Activated naive CD4-positive, alpha-beta T cell treated with anti-CD3 and anti-CD28 coated beads, Interleukin-2, amount 50 U/mL, for 72 hours (primary cell): ENCODE measurements at regions not wholly inside any gene's neighbourhood (a gene's known extent, or its start where the extent isn't known, plus 50 kb on each side); places are given as distances from the start of the nearest gene placed in this dataset.

ENCODE experiments used
- ATAC-seq, 2 donors: fragments of 150-1000 bp; cut with Tn5 transposase; 2 replicates each; pipeline ENCODE4 v1.10.0; 2021; ENCODE audit warnings: mild to moderate bottlenecking in 2 of 2, moderate library complexity in 2 of 2
- DNase-seq, 2 donors: peaks; one replicate each; pipeline ENCODE4 v3.0.0; 2021 to 2022; ENCODE audit warnings: low spot score in 2 of 2
- H3K27ac Mint-ChIP-seq, 2 donors: one replicate each; pipeline ENCODE4 v1.8.0; 2022; ENCODE audit warnings: mild to moderate bottlenecking in 2 of 2, mixed read lengths in 2 of 2
- H3K36me3 Mint-ChIP-seq, 2 donors: one replicate each; pipeline ENCODE4 v1.8.0; 2022; ENCODE audit warnings: mixed read lengths in 2 of 2
- H3K9me3 Mint-ChIP-seq, 2 donors: one replicate each; pipeline ENCODE4 v1.8.0; 2022; ENCODE audit warnings: mixed read lengths in 2 of 2

DNA sequence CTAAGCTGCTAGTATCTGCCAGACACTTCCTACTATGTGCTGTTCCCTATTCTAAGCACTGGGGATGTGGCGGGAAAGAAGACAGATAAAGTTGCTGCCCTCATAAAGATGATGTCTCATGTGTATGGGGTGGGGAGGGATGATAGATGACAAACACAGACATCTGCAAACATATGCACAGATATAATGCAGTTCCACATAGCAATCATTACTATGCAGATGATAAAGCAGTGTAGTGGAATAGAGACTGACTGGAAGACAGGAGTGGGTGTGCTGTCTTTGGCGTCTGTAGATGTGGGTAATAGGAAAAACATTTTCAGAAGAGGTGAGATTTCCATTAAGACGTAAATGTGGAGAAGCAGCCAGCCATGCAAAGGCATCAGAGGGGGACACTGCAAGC, 243.6 kb downstream of the DPY19L2 start:
- DNase-seq (no peak), ATAC-seq (no peak)

DNA sequence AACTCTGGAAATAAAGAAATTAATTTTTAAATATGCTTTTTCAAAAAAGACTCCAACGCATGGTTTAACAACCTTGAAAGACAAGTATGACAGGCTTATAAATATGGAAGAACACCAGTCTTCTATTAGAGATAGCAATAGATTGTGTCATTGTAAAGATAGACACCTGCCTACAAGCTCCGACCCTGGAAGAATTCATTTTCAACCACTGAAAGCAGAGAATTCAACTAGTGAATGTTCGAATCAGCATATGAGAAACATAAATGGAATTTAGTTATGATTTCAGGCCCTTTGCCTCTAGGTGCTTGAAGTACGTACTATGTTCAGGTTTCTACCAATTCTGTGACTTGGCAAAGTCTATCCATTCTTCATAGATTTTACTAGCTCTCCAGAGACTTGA, 244.5 kb downstream of the DPY19L2 start:
- no peak overlapping the region for H3K27ac Mint-ChIP-seq
- H3K36me3 Mint-ChIP-seq, result no peaks in the 10 kb centered on the region
- ATAC-seq, result no peak
- H3K9me3 Mint-ChIP-seq, result peaks cover 3 to 5% of the 10 kb centered on the region in 2 donors
- DNase-seq, result no peak

More for the DNA sequence above, 243.6 kb downstream of the DPY19L2 start:
- H3K36me3 Mint-ChIP-seq, result no peaks in the 10 kb centered on the region
- no peak overlapping the region for H3K27ac Mint-ChIP-seq
- peaks cover 3 to 5% of the 10 kb centered on the region in 2 donors for H3K9me3 Mint-ChIP-seq

DNA sequence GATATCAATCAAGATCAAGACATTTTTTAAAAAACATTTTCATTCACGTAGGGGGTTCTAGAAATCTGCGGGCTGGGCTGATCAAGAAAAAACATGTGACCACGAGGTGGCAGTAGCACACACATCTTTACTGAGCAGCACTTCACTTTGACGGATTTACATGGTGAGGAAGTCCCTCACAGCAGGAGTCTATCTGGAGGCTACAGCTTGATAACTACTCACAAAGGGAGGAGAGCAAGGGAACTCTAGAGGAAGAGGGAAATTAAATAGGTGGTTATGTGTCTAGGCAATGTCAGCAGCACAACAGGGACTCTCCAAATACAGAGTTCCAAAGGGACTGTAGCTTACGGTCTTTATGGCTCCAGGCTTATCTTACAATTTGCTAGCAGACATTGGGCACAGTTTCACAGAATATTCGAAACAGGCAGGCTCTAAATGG, 248.1 kb downstream of the DPY19L2 start:
- H3K36me3 Mint-ChIP-seq, result peaks cover 3% of the 10 kb centered on the region in 2 donors
- H3K27ac Mint-ChIP-seq, result no peak overlapping the region
- H3K9me3 Mint-ChIP-seq, result peaks cover 2% of the 10 kb centered on the region in 2 donors
- DNase-seq (peak in 1 of 2 donors; percentile 36), ATAC-seq (peak in 1 of 2 donors; percentile 35)

DNA sequence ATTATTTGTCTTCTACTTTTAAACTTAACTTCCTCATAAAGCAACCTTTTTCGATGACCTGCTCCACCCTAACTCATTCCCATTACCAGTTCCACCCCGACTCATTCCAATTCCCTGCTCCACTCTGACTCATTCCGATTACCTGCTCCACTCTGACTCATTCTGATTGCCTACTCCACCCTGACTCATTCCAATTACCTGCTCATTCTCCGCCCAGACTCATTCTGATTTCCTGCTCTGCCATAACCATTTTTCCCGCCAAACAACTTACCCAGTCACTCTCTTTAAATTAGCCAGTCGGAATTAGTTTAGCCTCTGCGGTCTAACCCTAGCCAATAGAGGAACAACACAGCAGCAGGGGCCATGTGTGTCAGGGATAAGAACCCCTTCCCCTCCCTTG, 249.1 kb downstream of the DPY19L2 start:
- H3K36me3 Mint-ChIP-seq, result peaks cover 6 to 8% of the 10 kb centered on the region in 2 donors
- ATAC-seq (no peak), DNase-seq (no peak)
- H3K9me3 Mint-ChIP-seq, result peaks cover 7% of the 10 kb centered on the region in 2 donors
- H3K27ac Mint-ChIP-seq, result no peak overlapping the region

DNA sequence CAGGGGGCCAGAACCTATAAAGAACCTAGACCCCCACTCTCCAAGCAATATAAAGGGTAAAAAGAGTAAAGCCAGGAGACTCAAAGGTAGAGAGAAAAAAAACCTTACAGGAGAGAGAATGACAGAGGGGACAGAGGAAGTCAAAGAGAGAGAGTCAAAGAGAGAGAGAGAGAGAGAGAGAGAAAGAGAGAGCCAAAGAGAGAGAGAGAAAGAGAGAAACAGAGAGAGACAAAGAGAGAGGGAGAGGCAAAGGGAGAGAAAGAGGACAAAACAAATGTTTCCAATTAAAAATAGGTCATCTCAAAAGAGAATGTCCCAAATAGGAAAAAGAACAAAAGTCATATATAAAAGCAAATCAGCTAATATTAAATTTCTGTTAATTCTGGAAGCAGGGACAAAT, 251.5 kb downstream of the DPY19L2 start:
- Mint-ChIP-seq H3K9me3 (peaks cover 7 to 13% of the 10 kb centered on the region in 2 donors), H3K27ac (no peak overlapping the region), H3K36me3 (peaks cover 6 to 8% of the 10 kb centered on the region in 2 donors)
- no peak for DNase-seq
- ATAC-seq, result no peak

DNA sequence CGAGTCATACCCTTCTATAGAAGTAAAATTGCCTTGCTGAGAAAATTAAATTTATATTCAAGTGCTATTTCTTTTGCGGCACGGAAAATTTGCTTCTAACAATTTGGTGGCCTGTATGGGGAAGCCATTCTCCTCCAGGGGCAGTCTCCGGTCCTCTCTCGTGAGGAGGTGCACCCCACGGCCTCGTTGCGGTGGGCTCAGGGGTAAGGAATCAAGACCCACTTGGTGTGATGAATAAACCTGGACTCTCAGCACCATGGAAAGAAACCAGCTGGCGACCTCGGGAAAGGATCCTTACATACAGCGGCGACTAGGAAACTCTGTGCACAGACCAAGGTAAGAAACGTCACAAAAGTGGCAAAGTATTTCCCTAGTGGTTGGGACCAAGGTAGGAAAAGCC, 252.9 kb downstream of the DPY19L2 start:
- no peak for DNase-seq
- Mint-ChIP-seq H3K9me3 (peaks cover 7 to 13% of the 10 kb centered on the region in 2 donors), H3K27ac (no peak overlapping the region), H3K36me3 (peaks cover 6 to 8% of the 10 kb centered on the region in 2 donors)
- no peak for ATAC-seq

DNA sequence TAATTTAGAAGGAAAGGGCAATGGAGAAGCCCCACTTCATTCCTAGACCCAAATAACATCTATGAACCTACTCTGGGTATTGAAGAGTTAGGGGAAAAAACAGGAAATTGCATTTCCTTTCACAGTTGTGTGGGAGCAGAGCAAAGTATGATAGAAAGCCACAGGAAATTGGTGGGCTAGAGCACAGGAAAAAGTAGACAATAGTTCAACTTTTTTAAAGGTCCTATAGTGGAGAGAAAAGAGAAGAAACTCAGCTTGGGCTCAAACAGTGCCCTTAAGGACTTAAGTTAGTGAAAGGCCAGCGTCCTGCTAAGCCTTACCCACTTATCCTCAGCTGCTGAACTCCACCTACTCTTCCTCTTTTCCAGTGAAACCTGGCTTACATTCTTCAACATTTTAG, 258.1 kb downstream of the DPY19L2 start:
- no peak for DNase-seq
- Mint-ChIP-seq H3K27ac (no peak overlapping the region), H3K36me3 (peaks cover 3 to 5% of the 10 kb centered on the region in 2 donors), H3K9me3 (peaks cover 9 to 15% of the 10 kb centered on the region in 2 donors)
- ATAC-seq, result no peak

DNA sequence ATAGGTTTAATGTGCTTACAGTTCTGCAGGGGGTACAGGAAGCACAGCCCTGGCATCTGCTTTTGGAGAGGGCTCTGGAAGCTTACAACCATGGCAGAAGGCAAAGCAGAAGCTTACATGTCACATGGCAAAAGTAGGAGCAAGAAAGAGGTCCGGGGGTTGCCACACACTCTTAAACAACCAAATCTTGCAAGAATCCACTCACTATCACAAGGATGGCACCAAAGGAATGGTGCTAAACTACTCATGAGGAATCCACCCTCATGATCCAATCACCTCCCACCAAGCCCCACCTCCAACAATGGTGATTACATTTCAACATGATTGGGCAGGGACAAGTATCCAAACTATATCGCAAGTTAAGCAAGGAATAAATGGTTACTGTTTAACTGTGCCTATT, 255.8 kb upstream of the AVPR1A start:
- H3K27ac Mint-ChIP-seq, result no peak overlapping the region
- H3K36me3 Mint-ChIP-seq, result no peaks in the 10 kb centered on the region
- ATAC-seq (no peak), DNase-seq (no peak)
- H3K9me3 Mint-ChIP-seq, result peaks cover 4 to 5% of the 10 kb centered on the region in 2 donors

DNA sequence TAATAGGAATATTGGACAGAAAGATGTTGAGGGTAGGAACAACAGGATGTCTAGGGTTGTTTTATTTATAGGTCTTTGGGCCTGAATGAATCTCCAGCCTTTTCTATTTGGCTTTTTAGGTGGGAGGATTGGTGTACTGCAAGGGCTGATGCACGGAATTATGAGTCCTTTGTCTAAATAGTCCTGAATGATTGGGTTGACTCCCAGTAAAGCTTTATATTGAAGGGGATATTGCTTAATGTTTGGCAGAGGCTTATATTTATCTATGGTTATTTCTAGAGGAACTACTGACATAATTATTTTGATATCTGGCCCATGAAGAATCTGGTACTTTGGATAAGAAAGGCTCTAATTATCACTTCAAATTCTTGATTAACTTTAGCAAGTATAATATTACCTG, 253.6 kb upstream of the AVPR1A start:
- Mint-ChIP-seq H3K36me3 (no peaks in the 10 kb centered on the region), H3K9me3 (peaks cover 4 to 5% of the 10 kb centered on the region in 2 donors), H3K27ac (no peak overlapping the region)
- ATAC-seq, result no peak
- DNase-seq, result no peak

DNA sequence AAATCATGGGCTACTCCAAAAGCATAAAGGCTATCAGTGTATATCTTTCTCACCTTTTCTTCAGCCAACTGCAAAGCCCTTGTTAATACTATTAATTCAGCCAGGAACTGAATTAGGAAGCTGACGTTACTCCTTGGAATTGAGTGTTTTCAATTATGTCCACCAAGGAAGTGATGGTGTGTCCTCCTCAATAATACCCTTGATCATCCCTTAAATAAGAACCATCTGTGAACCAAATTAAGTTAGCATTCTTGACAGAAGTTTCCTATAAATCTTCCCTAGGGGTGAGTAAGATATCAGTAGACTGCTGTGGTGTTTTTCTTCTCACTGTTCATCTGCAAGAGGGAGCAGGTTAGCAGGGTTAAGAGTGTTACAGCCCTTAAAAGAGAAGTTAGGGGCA, 252.3 kb upstream of the AVPR1A start:
- DNase-seq (no peak), ATAC-seq (no peak)
- Mint-ChIP-seq H3K27ac (no peak overlapping the region), H3K36me3 (no peaks in the 10 kb centered on the region), H3K9me3 (peaks cover 7 to 9% of the 10 kb centered on the region in 2 donors)

DNA sequence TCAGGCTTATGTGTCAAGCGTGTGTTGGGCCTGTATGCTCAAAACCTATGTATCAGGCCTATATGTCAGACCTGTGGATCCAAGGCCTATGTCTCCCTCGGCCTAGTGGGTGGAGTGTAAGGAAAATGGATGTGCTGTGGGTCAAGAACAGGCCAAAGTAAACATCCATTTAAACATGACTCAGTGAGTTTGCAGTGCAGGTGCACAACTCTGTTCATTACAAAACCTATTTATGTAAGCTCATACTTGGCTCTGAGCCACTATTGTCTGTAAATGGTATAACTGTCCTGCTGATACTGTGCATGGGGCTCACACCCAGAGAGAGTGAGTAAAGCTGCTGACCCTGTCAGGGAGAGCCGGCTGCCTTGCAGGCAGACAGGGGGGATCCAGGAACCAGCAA, 249.7 kb upstream of the AVPR1A start:
- H3K27ac Mint-ChIP-seq, result no peak overlapping the region
- DNase-seq (no peak), ATAC-seq (no peak)
- H3K36me3 Mint-ChIP-seq, result no peaks in the 10 kb centered on the region
- peaks cover 4 to 6% of the 10 kb centered on the region in 2 donors for H3K9me3 Mint-ChIP-seq

DNA sequence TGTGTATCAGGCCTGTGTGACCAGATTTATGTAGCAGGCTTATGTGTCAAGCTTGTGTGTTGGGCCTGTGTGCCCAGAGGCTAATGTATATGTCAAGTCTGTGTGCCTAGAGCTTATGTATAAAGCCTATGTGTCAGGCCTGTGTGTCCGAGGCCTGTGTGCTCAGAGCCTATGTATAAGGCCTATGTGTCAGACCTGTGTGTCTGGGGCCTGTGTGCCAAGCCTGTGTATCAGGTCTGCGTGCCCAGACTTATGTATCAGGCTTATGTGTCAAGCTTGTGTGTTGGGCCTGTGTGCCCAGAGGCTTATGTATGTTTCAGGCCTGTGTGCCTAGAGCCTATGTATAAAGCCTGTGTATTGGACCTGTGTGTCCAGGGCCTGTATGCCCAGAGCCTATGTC, 249.3 kb upstream of the AVPR1A start:
- DNase-seq (no peak), ATAC-seq (no peak)
- no peaks in the 10 kb centered on the region for H3K36me3 Mint-ChIP-seq
- H3K9me3 Mint-ChIP-seq, result peaks cover 4 to 6% of the 10 kb centered on the region in 2 donors
- no peak overlapping the region for H3K27ac Mint-ChIP-seq

DNA sequence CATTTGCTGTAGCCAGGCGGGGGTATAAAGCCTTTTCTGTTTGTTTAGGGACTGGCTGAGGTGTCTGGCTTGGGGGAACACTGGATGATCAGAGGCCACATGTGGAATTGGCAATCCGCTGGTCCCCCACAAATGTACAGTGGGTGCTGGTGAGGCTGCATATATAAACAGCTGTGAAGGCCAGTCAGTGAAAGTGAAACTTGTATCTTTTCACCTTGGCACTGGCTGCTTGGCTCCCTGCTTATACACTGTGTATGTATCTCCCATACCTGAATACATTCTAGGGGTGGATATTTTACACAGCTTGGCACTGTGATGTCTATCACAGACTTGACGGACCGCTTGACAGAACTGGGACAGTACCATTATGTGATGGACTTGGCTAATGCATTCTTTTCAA, 246.8 kb upstream of the AVPR1A start:
- H3K27ac Mint-ChIP-seq, result no peak overlapping the region
- ATAC-seq, result no peak

DNA sequence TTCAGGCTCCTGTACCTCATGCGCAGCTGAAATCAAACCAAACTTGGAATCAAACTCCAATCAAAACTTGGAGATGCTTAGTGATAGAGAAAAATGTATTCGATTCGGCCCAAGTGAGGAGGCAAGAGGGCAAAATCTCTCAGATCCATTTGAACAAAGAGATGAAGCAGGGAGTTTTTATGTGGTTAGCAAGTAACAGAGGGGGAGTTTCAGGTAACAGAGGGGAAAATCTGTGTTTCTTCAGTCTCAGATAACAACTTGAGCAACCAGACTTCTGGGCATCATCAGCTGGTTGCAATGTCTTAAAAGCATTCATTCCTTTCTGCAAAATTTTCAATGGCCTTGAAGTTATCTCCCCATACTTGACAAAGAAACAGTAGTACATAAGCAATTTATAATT, 245.1 kb upstream of the AVPR1A start:
- ATAC-seq (no peak), DNase-seq (no peak)
- Mint-ChIP-seq H3K9me3 (peaks cover 4 to 6% of the 10 kb centered on the region in 2 donors), H3K36me3 (no peaks in the 10 kb centered on the region), H3K27ac (no peak overlapping the region)

More for the DNA sequence above, 246.8 kb upstream of the AVPR1A start:
- Mint-ChIP-seq H3K9me3 (peaks cover 4 to 6% of the 10 kb centered on the region in 2 donors), H3K36me3 (no peaks in the 10 kb centered on the region)
- DNase-seq, result no peak

DNA sequence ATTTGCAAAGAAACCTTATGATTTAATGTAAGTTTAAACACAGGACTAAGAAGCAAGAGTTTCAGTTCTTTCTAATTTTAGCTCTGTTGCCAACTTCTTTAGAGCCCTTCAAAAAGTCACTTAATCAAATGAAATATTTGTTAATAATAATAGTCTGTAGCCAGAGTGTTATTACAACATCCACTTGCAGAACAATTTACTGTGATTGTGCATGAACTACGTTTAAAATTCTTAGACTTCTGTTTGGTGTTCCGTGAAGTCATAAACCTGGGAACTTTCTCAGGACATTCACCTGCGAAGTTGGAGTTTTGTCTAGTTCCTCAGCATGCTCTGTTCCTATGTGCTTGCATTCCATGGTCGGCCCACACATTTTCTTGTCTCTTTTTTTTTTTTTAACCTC, 244.0 kb upstream of the AVPR1A start:
- H3K36me3 Mint-ChIP-seq, result no peaks in the 10 kb centered on the region
- no peak for ATAC-seq
- peaks cover 4 to 6% of the 10 kb centered on the region in 2 donors for H3K9me3 Mint-ChIP-seq
- no peak overlapping the region for H3K27ac Mint-ChIP-seq
- no peak for DNase-seq

DNA sequence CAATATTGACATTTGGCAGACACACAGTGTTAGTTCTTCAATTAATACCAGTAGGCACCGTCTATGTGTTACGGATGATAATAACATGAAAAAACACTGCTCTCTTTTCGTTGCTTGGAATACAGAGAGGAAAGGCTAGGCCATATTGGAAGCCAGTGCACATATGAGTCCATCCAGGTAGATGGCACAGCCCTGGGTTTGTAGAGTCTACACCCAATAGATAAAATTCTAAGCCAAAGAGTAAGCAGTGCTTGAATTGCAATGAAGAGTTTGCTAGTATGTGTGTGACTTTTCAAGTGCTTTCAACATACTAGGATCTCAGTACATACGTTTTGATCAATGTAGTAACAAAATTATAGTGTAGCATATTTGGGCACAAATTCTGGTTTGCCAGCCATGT, 243.3 kb upstream of the AVPR1A start:
- peaks cover 4 to 6% of the 10 kb centered on the region in 2 donors for H3K9me3 Mint-ChIP-seq
- ATAC-seq (no peak), DNase-seq (no peak)
- H3K36me3 Mint-ChIP-seq, result no peaks in the 10 kb centered on the region
- H3K27ac Mint-ChIP-seq, result no peak overlapping the region

DNA sequence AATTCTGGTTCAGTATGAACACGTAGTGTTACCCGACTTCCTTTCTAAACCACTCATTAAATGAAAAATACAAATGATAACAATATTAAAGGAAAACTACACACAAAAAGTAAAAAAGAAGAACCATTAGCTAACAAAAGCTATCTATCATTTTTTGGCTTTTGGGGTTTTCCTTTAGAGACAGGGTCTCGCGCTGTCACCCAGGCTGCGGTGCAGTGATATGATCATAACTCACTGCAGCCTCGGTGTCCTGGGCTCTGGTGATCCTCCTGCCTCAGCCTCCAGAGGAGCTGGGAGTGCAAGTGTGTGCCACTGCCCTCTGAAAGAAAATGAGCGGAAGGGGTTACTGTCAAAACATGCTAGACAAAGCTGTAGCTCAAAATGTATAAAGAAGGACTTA, 238.2 kb upstream of the AVPR1A start:
- DNase-seq, result no peak
- no peaks in the 10 kb centered on the region for H3K9me3 Mint-ChIP-seq
- no peak for ATAC-seq
- H3K27ac Mint-ChIP-seq, result no peak overlapping the region
- H3K36me3 Mint-ChIP-seq, result no peaks in the 10 kb centered on the region

DNA sequence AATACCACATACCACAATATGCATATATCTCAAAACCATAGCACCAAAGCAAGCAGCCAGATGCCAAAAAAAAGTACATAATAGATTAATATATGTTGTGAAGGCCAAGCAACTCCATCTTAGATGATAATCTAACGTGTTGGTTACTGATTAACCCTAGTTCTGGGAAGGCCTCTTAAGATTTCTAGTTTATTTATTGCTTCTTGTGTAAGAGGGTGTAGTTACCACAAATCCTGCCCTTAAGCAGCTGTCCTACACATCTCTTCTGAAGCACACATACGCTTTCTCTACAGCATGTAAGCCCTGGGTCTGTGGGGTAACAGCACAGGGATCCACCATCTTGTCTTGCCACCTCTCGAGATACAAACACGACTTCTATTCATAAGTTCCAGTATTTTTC, 236.8 kb upstream of the AVPR1A start:
- no peaks in the 10 kb centered on the region for H3K9me3 Mint-ChIP-seq
- DNase-seq (no peak), ATAC-seq (no peak)
- H3K27ac Mint-ChIP-seq, result no peak overlapping the region
- no peaks in the 10 kb centered on the region for H3K36me3 Mint-ChIP-seq

DNA sequence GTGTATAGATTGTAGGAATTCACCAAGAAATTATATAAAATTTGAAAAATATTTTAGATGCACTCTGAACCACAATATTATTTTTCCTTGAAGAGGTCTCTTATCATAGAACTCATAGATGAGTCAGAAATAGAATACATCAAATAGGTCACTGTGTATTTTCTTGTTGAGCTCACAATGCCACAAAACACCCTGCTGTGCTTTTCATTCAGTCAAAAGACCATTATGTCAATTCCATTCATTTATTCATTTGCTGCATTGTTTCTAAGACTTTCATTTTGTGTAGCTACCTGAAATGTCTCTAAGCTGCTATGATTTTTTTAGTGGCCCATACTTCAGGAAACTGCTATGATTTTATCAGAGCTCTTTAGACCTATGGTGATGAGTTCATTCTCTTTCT, 231.9 kb upstream of the AVPR1A start:
- DNase-seq (no peak), ATAC-seq (no peak)
- Mint-ChIP-seq H3K36me3 (no peaks in the 10 kb centered on the region), H3K27ac (no peak overlapping the region), H3K9me3 (peaks cover 6 to 9% of the 10 kb centered on the region in 2 donors)
